Skeletal muscle satellite cell (primary cell): ENCODE measurements at regions not wholly inside any gene's neighbourhood (a gene's known extent, or its start where the extent isn't known, plus 50 kb on each side); places are given as distances from the start of the nearest gene placed in this dataset.

Experiments used
- H3K27me3 ChIP-seq: 2 replicates; pipeline ENCODE4 v1.7.0; 2013; ENCODE audit warnings: low read length; ENCODE audit not compliant: control insufficient read depth, insufficient read depth
- H3K36me3 ChIP-seq: 2 replicates; pipeline ENCODE4 v1.7.0; 2013; ENCODE audit warnings: mild to moderate bottlenecking, control low read depth, low read length; ENCODE audit not compliant: insufficient read depth
- H3K4me1 ChIP-seq: 2 replicates; pipeline ENCODE4 v1.7.0; 2013; ENCODE audit warnings: low read length; ENCODE audit not compliant: control insufficient read depth, insufficient read depth
- H3K4me2 ChIP-seq: 2 replicates; pipeline ENCODE4 v1.7.0; 2013; ENCODE audit warnings: mild to moderate bottlenecking, low read length
- H3K4me3 ChIP-seq: 2 replicates; pipeline ENCODE4 v1.7.0; 2013; ENCODE audit warnings: low read length
- H3K9ac ChIP-seq: 2 replicates; pipeline ENCODE4 v1.7.0; 2013; ENCODE audit warnings: mild to moderate bottlenecking, low read depth, low read length, moderate library complexity
- H3K9me3 ChIP-seq: replicated peaks from 2 replicates; pipeline ENCODE4 v1.7.0; 2013; ENCODE audit warnings: mild to moderate bottlenecking, control low read depth, low read length

- H3K36me3 ChIP-seq: no peaks in the 10 kb centered on the region
- no peak overlapping the region for H3K9ac ChIP-seq
- H3K9me3 ChIP-seq: no peaks in the 10 kb centered on the region
- peaks cover 3% of the 10 kb centered on the region for H3K4me1 ChIP-seq
- no peaks in the 10 kb centered on the region for H3K27me3 ChIP-seq
- no peak overlapping the region for H3K4me2 ChIP-seq
- H3K4me3 ChIP-seq: no peak overlapping the region
Measured at GRCh38 chr11:104451197-104451893, 287.4 kb upstream of the PDGFD start.

DNA sequence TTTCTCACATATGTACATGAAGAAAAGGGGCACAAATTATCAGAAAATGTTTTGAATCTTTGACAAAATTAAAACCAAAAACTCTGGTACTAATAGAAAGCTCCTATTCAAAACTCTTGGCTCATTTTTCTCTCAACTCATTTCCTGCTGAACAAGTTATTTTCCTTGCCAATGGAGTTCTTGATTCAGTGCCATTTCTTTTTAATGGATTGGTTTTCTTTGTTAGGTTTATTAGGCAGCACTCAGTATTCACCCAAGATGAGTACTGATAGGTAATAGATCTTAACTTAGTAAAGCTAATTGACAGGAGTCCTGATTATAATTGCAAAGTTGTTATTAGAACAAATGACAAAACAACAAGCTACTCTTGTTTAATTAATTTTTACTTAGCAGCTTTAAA is 279.4 kb upstream of the PDGFD start:
- H3K27me3 ChIP-seq: no peaks in the 10 kb centered on the region
- no peaks in the 10 kb centered on the region for H3K36me3 ChIP-seq
- no peaks in the 10 kb centered on the region for H3K9me3 ChIP-seq
- H3K4me2 ChIP-seq: no peak overlapping the region
- no peaks in the 10 kb centered on the region for H3K4me1 ChIP-seq
- H3K9ac ChIP-seq: no peak overlapping the region
- no peak overlapping the region for H3K4me3 ChIP-seq

DNA sequence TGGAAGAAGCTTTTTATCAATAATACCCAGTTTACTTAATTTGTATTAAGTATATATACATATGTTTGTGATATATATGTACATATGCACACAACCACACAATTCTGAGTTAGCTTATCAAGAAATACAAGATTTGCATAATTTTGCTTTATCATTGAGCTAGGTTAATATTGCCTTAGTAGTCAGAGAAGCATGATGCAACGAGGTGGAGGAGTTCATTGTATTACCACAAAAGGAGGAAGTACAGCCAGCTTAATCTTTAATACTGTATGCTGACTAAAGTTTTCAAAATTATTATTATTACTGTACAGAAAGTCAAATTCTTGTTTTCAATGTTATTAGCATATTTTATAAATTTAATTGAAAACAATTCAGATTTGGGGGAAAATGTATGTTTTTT is 278.4 kb upstream of the PDGFD start:
- H3K4me1 ChIP-seq: no peaks in the 10 kb centered on the region
- H3K9me3 ChIP-seq: no peaks in the 10 kb centered on the region
- H3K27me3 ChIP-seq: no peaks in the 10 kb centered on the region
- H3K4me2 ChIP-seq: no peak overlapping the region
- H3K9ac ChIP-seq: no peak overlapping the region
- no peak overlapping the region for H3K4me3 ChIP-seq
- no peaks in the 10 kb centered on the region for H3K36me3 ChIP-seq

DNA sequence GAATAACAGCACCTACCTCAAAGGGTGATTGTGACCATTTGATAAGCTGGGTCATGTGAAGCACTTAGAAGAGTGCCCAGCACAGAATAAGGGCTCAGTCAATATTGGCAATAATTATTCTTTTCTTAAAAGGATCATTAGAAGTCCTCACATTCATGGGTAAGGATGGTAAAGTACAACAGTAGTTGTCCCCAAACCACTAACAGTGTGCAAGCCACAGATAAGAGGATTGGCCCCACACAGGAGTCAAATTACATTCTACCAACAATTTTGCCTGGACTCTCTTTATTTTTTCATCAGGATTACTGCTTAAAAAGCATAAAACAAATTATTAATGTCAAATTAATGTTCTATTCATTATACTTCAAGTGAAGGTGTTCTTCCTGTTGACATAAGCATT is 271.5 kb upstream of the PDGFD start:
- Histone ChIP-seq H3K9me3 (no peaks in the 10 kb centered on the region), H3K36me3 (no peaks in the 10 kb centered on the region), H3K27me3 (no peaks in the 10 kb centered on the region), H3K4me2 (no peak overlapping the region), H3K9ac (no peak overlapping the region), H3K4me3 (no peak overlapping the region), H3K4me1 (no peaks in the 10 kb centered on the region)

GRCh38 chr11:104433751-104434150 is 269.8 kb upstream of the PDGFD start:
- Histone ChIP-seq H3K27me3 (no peaks in the 10 kb centered on the region), H3K36me3 (no peaks in the 10 kb centered on the region), H3K4me1 (no peaks in the 10 kb centered on the region), H3K9ac (no peak overlapping the region), H3K4me3 (no peak overlapping the region), H3K4me2 (no peak overlapping the region), H3K9me3 (no peaks in the 10 kb centered on the region)

- H3K9me3 ChIP-seq: no peaks in the 10 kb centered on the region
- H3K9ac ChIP-seq: no peak overlapping the region
- no peak overlapping the region for H3K4me2 ChIP-seq
- H3K27me3 ChIP-seq: no peaks in the 10 kb centered on the region
- no peak overlapping the region for H3K4me3 ChIP-seq
- no peaks in the 10 kb centered on the region for H3K4me1 ChIP-seq
- H3K36me3 ChIP-seq: no peaks in the 10 kb centered on the region
Measured at GRCh38 chr11:104432981-104433380, 269.0 kb upstream of the PDGFD start.

GRCh38 chr11:104432526-104432925 is 268.6 kb upstream of the PDGFD start:
- Histone ChIP-seq H3K4me3 (no peak overlapping the region), H3K9me3 (no peaks in the 10 kb centered on the region), H3K36me3 (no peaks in the 10 kb centered on the region), H3K4me2 (no peak overlapping the region), H3K9ac (no peak overlapping the region), H3K4me1 (no peaks in the 10 kb centered on the region), H3K27me3 (no peaks in the 10 kb centered on the region)

- no peaks in the 10 kb centered on the region for H3K4me1 ChIP-seq
- no peak overlapping the region for H3K9ac ChIP-seq
- H3K27me3 ChIP-seq: no peaks in the 10 kb centered on the region
- H3K9me3 ChIP-seq: no peaks in the 10 kb centered on the region
- no peaks in the 10 kb centered on the region for H3K36me3 ChIP-seq
- H3K4me2 ChIP-seq: no peak overlapping the region
- H3K4me3 ChIP-seq: no peak overlapping the region
Measured at GRCh38 chr11:104422324-104422944, 258.5 kb upstream of the PDGFD start.

GRCh38 chr11:104410336-104410735 is 246.4 kb upstream of the PDGFD start:
- Histone ChIP-seq H3K4me2 (no peak overlapping the region), H3K36me3 (no peaks in the 10 kb centered on the region), H3K9ac (no peak overlapping the region), H3K27me3 (no peaks in the 10 kb centered on the region), H3K4me1 (no peaks in the 10 kb centered on the region), H3K9me3 (no peaks in the 10 kb centered on the region), H3K4me3 (no peak overlapping the region)

GRCh38 chr11:104408630-104409029 is 244.7 kb upstream of the PDGFD start:
- Histone ChIP-seq H3K4me2 (no peak overlapping the region), H3K4me1 (no peaks in the 10 kb centered on the region), H3K9me3 (no peaks in the 10 kb centered on the region), H3K9ac (no peak overlapping the region), H3K4me3 (no peak overlapping the region), H3K27me3 (no peaks in the 10 kb centered on the region), H3K36me3 (no peaks in the 10 kb centered on the region)

GRCh38 chr11:104405277-104405676 is 241.3 kb upstream of the PDGFD start:
- Histone ChIP-seq H3K36me3 (no peaks in the 10 kb centered on the region), H3K27me3 (no peaks in the 10 kb centered on the region), H3K4me3 (no peak overlapping the region), H3K9ac (no peak overlapping the region), H3K9me3 (no peaks in the 10 kb centered on the region), H3K4me2 (no peak overlapping the region), H3K4me1 (no peaks in the 10 kb centered on the region)
